ENCODE measurements at regions not wholly inside any gene's neighbourhood (a gene's known extent, or its start where the extent isn't known, plus 50 kb on each side); places are given as distances from the start of the nearest gene placed in this dataset.
"Not testable (repeated sequence)": the region's sequence is repeated elsewhere in the genome, so short reads cannot be mapped to it uniquely, and the experiment has no call there.

- TF ChIP-seq CTCF (IDR thresholded peaks at IDR 0.05; ENCODE audit: control insufficient read depth, insufficient read depth, low read depth, low read length, missing control alignments) = no peak
- no peak overlapping the region for H3K4me3 ChIP-seq (ENCODE audit: control insufficient read depth, low read depth, low read length)
- DNase-seq (ENCODE audit: low read depth) = no peak
Observed at GRCh38 chr14:39665075-39665475, 232.8 kb upstream of the FBXO33 start.

- TF ChIP-seq CTCF (IDR thresholded peaks at IDR 0.05; ENCODE audit: control insufficient read depth, insufficient read depth, low read depth, low read length, missing control alignments) = no peak
- no peak overlapping the region for H3K4me3 ChIP-seq (ENCODE audit: control insufficient read depth, low read depth, low read length)
- no peak for DNase-seq (ENCODE audit: low read depth)
Observed at GRCh38 chr14:39664646-39665045, 232.4 kb upstream of the FBXO33 start.

- no peak overlapping the region for H3K4me3 ChIP-seq (ENCODE audit: control insufficient read depth, low read depth, low read length)
- TF ChIP-seq CTCF (IDR thresholded peaks at IDR 0.05; ENCODE audit: control insufficient read depth, insufficient read depth, low read depth, low read length, missing control alignments) = no peak
- DNase-seq (ENCODE audit: low read depth) = no peak
Observed at GRCh38 chr14:39641224-39641623, 209.0 kb upstream of the FBXO33 start.

- DNase-seq (ENCODE audit: low read depth); H3K4me3 ChIP-seq (ENCODE audit: control insufficient read depth, low read depth, low read length): not testable (repeated sequence)
Observed at GRCh38 chr14:39639009-39639408, 206.8 kb upstream of the FBXO33 start.

GRCh38 chr14:39628087-39628486 lies 195.9 kb upstream of the FBXO33 start:
- TF ChIP-seq CTCF (IDR thresholded peaks at IDR 0.05; ENCODE audit: control insufficient read depth, insufficient read depth, low read depth, low read length, missing control alignments) = no peak
- no peak overlapping the region for H3K4me3 ChIP-seq (ENCODE audit: control insufficient read depth, low read depth, low read length)
- DNase-seq (ENCODE audit: low read depth) = no peak

- no peak for TF ChIP-seq CTCF (IDR thresholded peaks at IDR 0.05; ENCODE audit: control insufficient read depth, insufficient read depth, low read depth, low read length, missing control alignments)
- DNase-seq (ENCODE audit: low read depth) = no peak
- no peak overlapping the region for H3K4me3 ChIP-seq (ENCODE audit: control insufficient read depth, low read depth, low read length)
Observed at GRCh38 chr14:39626589-39627576, 194.7 kb upstream of the FBXO33 start.

GRCh38 chr14:39621678-39622077 lies 189.4 kb upstream of the FBXO33 start:
- H3K4me3 ChIP-seq (ENCODE audit: control insufficient read depth, low read depth, low read length) = no peak overlapping the region
- no peak for TF ChIP-seq CTCF (IDR thresholded peaks at IDR 0.05; ENCODE audit: control insufficient read depth, insufficient read depth, low read depth, low read length, missing control alignments)
- no peak for DNase-seq (ENCODE audit: low read depth)

Data from AG09309 (cell line).